HL-60 (cell line): ENCODE measurements at regions not wholly inside any gene's neighbourhood (a gene's known extent, or its start where the extent isn't known, plus 50 kb on each side); places are given as distances from the start of the nearest gene placed in this dataset.

ENCODE experiments used
- DNase-seq, 2 experiments: peaks; one replicate each; pipeline ENCODE4 v3.0.0-alpha.2; 2010 to 2020; ENCODE audit warnings: low read depth in 1 of 2, low spot score in 1 of 2
- H3K27ac ChIP-seq: fragments of 250-450 bp; sonication (Bioruptor Pico); replicated peaks from 2 replicates; pipeline ENCODE4 v1.5.1; 2020; ENCODE audit warnings: mild to moderate bottlenecking, moderate library complexity
- H3K27me3 ChIP-seq: fragments of 250-450 bp; sonication (Bioruptor Pico); 2 replicates; pipeline ENCODE4 v1.5.1; 2021; ENCODE audit warnings: mild to moderate bottlenecking, moderate library complexity; ENCODE audit not compliant: insufficient read depth, poor library complexity, severe bottlenecking
- H3K4me3 ChIP-seq: replicated peaks from 2 replicates; pipeline ENCODE4 v1.5.1; 2011; ENCODE audit warnings: mild to moderate bottlenecking, control low read depth, low read length; ENCODE audit not compliant: insufficient read depth
- GABPA ChIP-seq: IDR thresholded peaks from 2 replicates; pipeline ENCODE4 v1.6.1; 2012; ENCODE audit warnings: low read depth
- POLR2AphosphoS5 ChIP-seq: IDR thresholded peaks from 2 replicates; pipeline ENCODE4 v1.6.1; 2012; ENCODE audit warnings: low read depth
- SPI1 ChIP-seq: IDR thresholded peaks from 2 replicates; pipeline ENCODE4 v1.6.1; 2012; ENCODE audit warnings: low read depth, mild to moderate bottlenecking, borderline replicate concordance
- TF ChIP-seq, protein P1 (sequence below): IDR thresholded peaks from one replicate; pipeline ENCODE4 v1.5.1; 2011; ENCODE audit warnings: low read length, control low read depth, inconsistent platforms; ENCODE audit not compliant: insufficient read depth
- TF ChIP-seq, protein P2 (sequence below): IDR thresholded peaks from 2 replicates; pipeline ENCODE4 v1.6.1; 2012; ENCODE audit warnings: low read depth; ENCODE audit not compliant: insufficient replicate concordance

DNA sequence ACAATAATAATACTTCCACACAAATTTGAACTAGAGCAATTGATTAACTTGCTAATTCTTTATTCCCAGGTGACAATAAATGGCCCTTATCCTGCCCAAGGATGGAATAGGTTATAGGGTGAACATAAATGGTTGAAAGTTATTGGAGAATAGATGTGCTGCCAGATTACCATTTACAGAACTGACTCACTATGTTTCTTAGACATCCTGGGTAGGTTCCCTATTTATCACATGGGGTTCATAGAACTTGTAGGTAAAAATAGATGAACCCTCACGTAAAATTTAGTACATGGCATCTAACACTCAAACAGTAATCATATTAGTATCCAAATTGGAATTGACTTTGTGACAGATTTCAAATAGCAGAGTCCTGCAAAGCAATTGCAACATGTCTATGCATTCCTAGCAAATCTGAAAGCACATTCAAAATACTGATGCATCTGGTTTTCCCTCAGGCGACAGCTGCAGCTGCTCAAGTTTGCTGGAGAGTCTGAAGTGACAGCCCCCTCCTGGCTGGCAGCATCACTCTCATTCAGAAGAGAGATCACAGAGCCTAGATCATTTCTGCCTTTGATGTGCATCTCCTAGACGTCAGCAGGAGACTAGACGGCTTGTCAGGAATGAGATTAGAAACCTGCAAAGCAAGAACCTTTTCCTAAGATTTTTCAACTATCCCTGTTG, 80.2 kb upstream of the RNF217 start:
- no peak for DNase-seq
- TF ChIP-seq POLR2AphosphoS5 (no peak), SPI1 (no peak), GABPA (no peak)
- TF ChIP-seq, protein P1, sequence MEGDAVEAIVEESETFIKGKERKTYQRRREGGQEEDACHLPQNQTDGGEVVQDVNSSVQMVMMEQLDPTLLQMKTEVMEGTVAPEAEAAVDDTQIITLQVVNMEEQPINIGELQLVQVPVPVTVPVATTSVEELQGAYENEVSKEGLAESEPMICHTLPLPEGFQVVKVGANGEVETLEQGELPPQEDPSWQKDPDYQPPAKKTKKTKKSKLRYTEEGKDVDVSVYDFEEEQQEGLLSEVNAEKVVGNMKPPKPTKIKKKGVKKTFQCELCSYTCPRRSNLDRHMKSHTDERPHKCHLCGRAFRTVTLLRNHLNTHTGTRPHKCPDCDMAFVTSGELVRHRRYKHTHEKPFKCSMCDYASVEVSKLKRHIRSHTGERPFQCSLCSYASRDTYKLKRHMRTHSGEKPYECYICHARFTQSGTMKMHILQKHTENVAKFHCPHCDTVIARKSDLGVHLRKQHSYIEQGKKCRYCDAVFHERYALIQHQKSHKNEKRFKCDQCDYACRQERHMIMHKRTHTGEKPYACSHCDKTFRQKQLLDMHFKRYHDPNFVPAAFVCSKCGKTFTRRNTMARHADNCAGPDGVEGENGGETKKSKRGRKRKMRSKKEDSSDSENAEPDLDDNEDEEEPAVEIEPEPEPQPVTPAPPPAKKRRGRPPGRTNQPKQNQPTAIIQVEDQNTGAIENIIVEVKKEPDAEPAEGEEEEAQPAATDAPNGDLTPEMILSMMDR, result no peak
- TF ChIP-seq, protein P2, sequence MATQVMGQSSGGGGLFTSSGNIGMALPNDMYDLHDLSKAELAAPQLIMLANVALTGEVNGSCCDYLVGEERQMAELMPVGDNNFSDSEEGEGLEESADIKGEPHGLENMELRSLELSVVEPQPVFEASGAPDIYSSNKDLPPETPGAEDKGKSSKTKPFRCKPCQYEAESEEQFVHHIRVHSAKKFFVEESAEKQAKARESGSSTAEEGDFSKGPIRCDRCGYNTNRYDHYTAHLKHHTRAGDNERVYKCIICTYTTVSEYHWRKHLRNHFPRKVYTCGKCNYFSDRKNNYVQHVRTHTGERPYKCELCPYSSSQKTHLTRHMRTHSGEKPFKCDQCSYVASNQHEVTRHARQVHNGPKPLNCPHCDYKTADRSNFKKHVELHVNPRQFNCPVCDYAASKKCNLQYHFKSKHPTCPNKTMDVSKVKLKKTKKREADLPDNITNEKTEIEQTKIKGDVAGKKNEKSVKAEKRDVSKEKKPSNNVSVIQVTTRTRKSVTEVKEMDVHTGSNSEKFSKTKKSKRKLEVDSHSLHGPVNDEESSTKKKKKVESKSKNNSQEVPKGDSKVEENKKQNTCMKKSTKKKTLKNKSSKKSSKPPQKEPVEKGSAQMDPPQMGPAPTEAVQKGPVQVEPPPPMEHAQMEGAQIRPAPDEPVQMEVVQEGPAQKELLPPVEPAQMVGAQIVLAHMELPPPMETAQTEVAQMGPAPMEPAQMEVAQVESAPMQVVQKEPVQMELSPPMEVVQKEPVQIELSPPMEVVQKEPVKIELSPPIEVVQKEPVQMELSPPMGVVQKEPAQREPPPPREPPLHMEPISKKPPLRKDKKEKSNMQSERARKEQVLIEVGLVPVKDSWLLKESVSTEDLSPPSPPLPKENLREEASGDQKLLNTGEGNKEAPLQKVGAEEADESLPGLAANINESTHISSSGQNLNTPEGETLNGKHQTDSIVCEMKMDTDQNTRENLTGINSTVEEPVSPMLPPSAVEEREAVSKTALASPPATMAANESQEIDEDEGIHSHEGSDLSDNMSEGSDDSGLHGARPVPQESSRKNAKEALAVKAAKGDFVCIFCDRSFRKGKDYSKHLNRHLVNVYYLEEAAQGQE, result no peak
- Histone ChIP-seq H3K27ac (no peak overlapping the region), H3K4me3 (no peak overlapping the region), H3K27me3 (no peaks in the 10 kb centered on the region)

DNA sequence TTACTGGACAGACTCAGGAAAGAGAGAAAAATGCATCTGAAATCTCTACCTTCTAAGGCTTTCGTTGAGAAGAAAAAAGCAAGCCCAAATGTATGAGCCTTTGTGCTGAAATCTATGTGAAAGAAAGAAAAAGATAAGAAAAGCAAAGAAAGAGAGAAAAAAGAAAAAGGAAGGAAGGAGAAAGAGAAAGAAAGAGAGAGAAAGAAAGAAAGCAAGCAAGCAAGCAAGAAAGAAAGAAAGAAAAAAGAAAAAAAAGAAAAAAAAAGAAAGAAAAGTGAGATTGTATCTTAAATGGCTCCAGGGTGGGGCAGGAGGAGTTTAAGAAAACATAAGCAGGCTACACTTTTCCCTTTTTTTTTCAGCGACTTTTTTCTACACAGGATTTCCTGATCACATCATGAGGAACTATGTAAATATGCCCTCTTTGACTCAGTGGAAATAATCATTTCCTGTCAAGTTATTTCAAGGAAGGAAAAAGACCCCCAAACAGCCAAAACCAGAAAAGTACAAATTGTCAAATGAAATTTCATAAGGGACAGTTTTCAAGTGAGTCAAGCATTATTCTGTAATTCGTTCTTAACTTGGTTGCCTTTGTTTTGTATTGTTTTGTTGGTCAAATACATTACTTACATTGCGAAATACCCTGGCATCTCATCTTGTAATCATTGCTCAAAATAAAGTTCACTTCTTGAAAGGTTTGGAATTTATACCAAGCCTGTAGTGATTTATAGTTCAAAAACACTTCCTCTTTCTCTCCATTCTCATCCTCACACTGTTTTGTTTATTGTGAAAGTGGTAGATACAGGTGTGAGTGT, 79.5 kb upstream of the RNF217 start:
- TF ChIP-seq, protein P2, result no peak
- TF ChIP-seq SPI1, result peak; percentile 28; the same call in 1 of the 2 replicates
- Histone ChIP-seq H3K27ac (no peak overlapping the region), H3K27me3 (no peaks in the 10 kb centered on the region), H3K4me3 (no peak overlapping the region)
- DNase-seq, result no peak

DNA sequence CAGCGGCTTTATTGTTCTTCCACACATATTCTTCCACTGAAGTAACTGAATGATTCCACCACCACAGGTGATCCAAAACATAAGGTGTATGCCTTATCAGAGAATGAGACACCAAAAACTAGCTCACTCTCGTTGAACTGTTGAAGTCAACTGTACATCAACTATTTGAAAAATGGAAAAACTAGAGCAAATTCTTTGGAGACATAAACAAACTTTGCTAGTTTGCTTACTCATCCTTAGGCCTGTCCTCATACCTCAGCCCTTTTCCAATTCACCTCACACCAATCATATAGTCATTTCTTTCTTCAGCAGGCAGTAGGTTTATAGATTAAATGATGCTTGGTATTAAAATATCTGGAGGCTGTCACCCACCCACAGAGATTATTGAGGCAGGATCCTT, 77.1 kb upstream of the RNF217 start:
- H3K27ac ChIP-seq, result no peak overlapping the region
- H3K4me3 ChIP-seq, result no peak overlapping the region
- no peak for DNase-seq
- TF ChIP-seq, protein P2, result no peak
- TF ChIP-seq GABPA (no peak), SPI1 (no peak), POLR2AphosphoS5 (no peak)
- TF ChIP-seq, protein P1, result no peak
- H3K27me3 ChIP-seq, result no peaks in the 10 kb centered on the region
